ENCODE measurements at regions not wholly inside any gene's neighbourhood (a gene's known extent, or its start where the extent isn't known, plus 50 kb on each side); places are given as distances from the start of the nearest gene placed in this dataset.

DNA sequence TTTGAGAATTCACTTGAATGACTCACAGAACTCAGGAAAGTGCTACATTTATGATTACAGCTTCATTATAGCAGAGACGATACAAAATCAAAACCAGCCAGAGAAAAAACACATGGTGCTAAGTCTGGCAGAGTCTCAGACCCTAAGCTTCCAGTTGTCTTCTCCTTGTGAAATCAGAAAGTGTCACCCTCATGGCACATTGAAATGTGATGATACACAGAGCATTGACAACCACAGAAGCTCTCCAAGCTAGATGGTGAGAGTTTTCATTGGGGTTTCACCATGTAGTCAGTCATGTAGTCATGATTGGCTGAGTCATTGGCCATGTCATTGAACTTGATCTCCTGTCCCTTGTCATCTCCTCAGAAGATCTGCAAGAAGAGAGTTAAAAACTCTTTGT, 526.6 kb downstream of the MRPL39 start:
- TF ChIP-seq POLR2AphosphoS5 (IDR thresholded peaks at IDR 0.05): no peak
- TF ChIP-seq POLR2A (IDR thresholded peaks at IDR 0.05): no peak
- TF ChIP-seq, protein P1, sequence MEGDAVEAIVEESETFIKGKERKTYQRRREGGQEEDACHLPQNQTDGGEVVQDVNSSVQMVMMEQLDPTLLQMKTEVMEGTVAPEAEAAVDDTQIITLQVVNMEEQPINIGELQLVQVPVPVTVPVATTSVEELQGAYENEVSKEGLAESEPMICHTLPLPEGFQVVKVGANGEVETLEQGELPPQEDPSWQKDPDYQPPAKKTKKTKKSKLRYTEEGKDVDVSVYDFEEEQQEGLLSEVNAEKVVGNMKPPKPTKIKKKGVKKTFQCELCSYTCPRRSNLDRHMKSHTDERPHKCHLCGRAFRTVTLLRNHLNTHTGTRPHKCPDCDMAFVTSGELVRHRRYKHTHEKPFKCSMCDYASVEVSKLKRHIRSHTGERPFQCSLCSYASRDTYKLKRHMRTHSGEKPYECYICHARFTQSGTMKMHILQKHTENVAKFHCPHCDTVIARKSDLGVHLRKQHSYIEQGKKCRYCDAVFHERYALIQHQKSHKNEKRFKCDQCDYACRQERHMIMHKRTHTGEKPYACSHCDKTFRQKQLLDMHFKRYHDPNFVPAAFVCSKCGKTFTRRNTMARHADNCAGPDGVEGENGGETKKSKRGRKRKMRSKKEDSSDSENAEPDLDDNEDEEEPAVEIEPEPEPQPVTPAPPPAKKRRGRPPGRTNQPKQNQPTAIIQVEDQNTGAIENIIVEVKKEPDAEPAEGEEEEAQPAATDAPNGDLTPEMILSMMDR (IDR thresholded peaks at IDR 0.05): no peak
- Histone ChIP-seq H3K9me3 (no peaks in the 10 kb centered on the region), H3K4me1 (no peaks in the 10 kb centered on the region), H3K27ac (no peak overlapping the region), H3K4me3 (no peak overlapping the region), H3K36me3 (no peaks in the 10 kb centered on the region), H3K27me3 (no peaks in the 10 kb centered on the region)
- intact Hi-C loops (cut with DNase I; ENCODE audit: low total_unique reads): no loop called here
- no peak for DNase-seq (ENCODE audit: low spot score in 2 of 2)

- no peaks in the 10 kb centered on the region for H3K36me3 ChIP-seq
- no peak overlapping the region for H3K27ac ChIP-seq
- no peak overlapping the region for H3K4me3 ChIP-seq
- TF ChIP-seq POLR2AphosphoS5 (IDR thresholded peaks at IDR 0.05): no peak
- H3K4me1 ChIP-seq: no peaks in the 10 kb centered on the region
- no peak for DNase-seq (ENCODE audit: low spot score in 2 of 2)
- no peaks in the 10 kb centered on the region for H3K27me3 ChIP-seq
- no peaks in the 10 kb centered on the region for H3K9me3 ChIP-seq
- intact Hi-C loops (cut with DNase I; ENCODE audit: low total_unique reads): no loop called here
These were observed 527.1 kb downstream of the MRPL39 start for GRCh38 chr21:25080141-25080540.

DNA sequence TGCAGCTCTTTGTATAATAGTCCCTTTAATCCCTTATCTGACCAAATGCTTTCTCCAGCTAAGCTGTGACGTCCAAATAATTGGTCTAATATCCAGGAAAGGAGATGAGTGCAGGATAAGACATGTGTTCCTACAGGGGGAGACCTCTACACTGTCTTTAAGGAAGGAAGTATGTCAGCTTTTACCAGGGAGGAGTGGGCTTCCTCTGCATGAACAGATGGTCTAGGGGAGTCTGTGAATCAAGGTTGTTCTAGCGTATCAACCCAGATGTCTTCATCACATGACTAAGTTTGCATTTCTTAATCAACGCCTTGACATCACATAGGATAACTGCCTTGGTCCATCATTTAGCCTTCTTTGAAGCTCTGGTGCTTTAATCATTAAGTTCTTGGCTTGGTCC, 528.2 kb downstream of the MRPL39 start:
- intact Hi-C loops (cut with DNase I; ENCODE audit: low total_unique reads): no loop called here
- Histone ChIP-seq H3K4me1 (no peaks in the 10 kb centered on the region), H3K27me3 (no peaks in the 10 kb centered on the region), H3K9me3 (no peaks in the 10 kb centered on the region), H3K36me3 (no peaks in the 10 kb centered on the region), H3K4me3 (no peak overlapping the region), H3K27ac (no peak overlapping the region)
- DNase-seq (ENCODE audit: low spot score in 2 of 2): no peak
- no peak for TF ChIP-seq POLR2A (IDR thresholded peaks at IDR 0.05)
- no peak for TF ChIP-seq POLR2AphosphoS5 (IDR thresholded peaks at IDR 0.05)
- TF ChIP-seq, protein P1 (IDR thresholded peaks at IDR 0.05): no peak

GRCh38 chr21:25062061-25062460, 545.2 kb downstream of the MRPL39 start:
- Histone ChIP-seq H3K9me3 (no peaks in the 10 kb centered on the region), H3K36me3 (no peaks in the 10 kb centered on the region), H3K27ac (no peak overlapping the region), H3K4me3 (no peak overlapping the region), H3K4me1 (no peaks in the 10 kb centered on the region), H3K27me3 (no peaks in the 10 kb centered on the region)
- intact Hi-C loops (cut with DNase I; ENCODE audit: low total_unique reads): no loop called here
- DNase-seq (ENCODE audit: low spot score in 2 of 2): no peak
- TF ChIP-seq POLR2AphosphoS5 (IDR thresholded peaks at IDR 0.05): no peak
- no peak for TF ChIP-seq POLR2A (IDR thresholded peaks at IDR 0.05)
- TF ChIP-seq, protein P1 (IDR thresholded peaks at IDR 0.05): no peak

DNA sequence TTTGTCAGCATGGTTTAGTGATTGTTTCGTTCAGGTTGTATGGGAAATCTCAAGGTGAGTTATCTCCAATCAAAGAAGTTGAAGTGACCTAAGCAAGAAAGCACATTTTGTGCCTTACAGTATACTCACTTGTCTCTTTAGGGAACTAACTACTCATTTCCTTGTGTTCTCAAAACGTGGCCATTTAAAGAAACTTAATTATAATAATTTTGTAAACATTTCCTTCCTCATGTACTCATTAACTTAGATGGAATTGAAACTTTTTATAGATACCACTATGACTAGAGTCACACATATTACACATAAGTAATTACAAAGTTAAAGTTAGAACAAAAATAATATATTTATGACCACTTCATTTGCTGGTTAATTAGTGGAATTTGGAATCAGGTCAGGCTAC, 552.6 kb downstream of the MRPL39 start:
- H3K27ac ChIP-seq: no peak overlapping the region
- H3K27me3 ChIP-seq: no peaks in the 10 kb centered on the region
- no peaks in the 10 kb centered on the region for H3K36me3 ChIP-seq
- H3K4me1 ChIP-seq: no peaks in the 10 kb centered on the region
- no peak for TF ChIP-seq POLR2AphosphoS5 (IDR thresholded peaks at IDR 0.05)
- TF ChIP-seq, protein P1 (IDR thresholded peaks at IDR 0.05): no peak
- no peak for TF ChIP-seq POLR2A (IDR thresholded peaks at IDR 0.05)
- H3K4me3 ChIP-seq: no peak overlapping the region
- intact Hi-C loops (cut with DNase I; ENCODE audit: low total_unique reads): no loop called here
- H3K9me3 ChIP-seq: no peaks in the 10 kb centered on the region
- DNase-seq (ENCODE audit: low spot score in 2 of 2): no peak
